ENCODE measurements at regions not wholly inside any gene's neighbourhood (a gene's known extent, or its start where the extent isn't known, plus 50 kb on each side); places are given as distances from the start of the nearest gene placed in this dataset.
"Not testable (repeated sequence)": the region's sequence is repeated elsewhere in the genome, so short reads cannot be mapped to it uniquely, and the experiment has no call there.

DNA sequence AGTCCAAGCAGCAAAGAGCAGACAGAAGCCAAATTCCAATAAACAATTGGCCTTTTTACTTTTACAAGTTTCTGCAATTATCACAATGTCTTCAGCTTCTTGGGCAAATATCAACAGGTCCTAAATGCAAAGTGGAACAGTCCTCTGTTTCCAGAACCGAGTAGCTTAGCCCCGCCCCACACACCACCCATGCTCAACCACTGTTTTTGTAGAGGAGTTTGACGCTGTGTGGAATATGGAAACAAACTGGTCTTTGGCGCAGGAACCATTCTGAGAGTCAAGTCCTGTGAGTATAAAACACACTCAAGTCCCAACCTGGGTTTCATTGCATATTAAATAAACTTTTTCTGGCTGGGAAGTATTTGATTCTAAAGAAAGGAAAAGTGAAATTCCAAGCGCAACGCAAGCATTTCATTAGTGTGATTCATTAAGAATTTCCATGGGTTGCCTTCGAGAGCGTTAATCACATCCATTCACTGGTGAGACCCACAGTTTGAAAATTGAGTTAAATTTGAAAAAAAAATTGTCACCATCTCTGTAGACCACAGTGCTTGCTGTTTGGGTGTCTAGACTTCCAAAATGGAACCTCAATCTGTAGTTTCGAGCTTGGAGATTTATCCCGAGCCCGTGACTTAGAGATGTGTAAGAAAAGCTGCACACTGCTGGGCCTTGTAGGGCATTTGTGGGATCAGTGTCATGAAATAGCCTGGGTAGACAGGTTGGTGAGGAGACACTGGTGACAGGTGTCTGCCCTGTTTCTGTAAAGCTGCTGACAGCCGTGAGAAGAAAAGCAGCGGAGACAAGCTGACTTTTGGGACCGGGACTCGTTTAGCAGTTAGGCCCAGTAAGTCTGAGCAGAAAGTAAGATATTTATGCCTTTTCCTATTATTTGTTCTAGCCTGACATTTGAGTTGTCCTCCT lies 96.1 kb downstream of the DAD1 start:
- H3K9me3 Mint-ChIP-seq = no peaks in the 10 kb centered on the region
- H3K4me1 Mint-ChIP-seq (ENCODE audit: low read depth) = peaks cover 2% of the 10 kb centered on the region
- H3K36me3 Mint-ChIP-seq = peaks cover 93% of the 10 kb centered on the region
- ChIA-PET CTCF (interaction anchor here (0.7 to 1.2 kb wide), 4 partner anchors 11 to 77 kb away, joined by 3 to 4 read pairs (median 4); no protein-coding TSS in a partner anchor), POLR2A (interaction anchor here (0.7 to 29.3 kb wide), 10 partner anchors 9 to 212 kb away, joined by 3 to 639 read pairs (median 4); no protein-coding TSS in a partner anchor)
- H3K4me3 Mint-ChIP-seq = peak overlapping the region; percentile 87
- H3K27ac Mint-ChIP-seq = peak overlapping the region; percentile 98
- DNase-seq = no peak
- no peaks in the 10 kb centered on the region for H3K27me3 Mint-ChIP-seq
- intact Hi-C loops (cut with micrococcal nuclease) = loop anchor here (10.0 kb wide), 1 partner anchor 178 kb away; no protein-coding TSS in a partner anchor

DNA sequence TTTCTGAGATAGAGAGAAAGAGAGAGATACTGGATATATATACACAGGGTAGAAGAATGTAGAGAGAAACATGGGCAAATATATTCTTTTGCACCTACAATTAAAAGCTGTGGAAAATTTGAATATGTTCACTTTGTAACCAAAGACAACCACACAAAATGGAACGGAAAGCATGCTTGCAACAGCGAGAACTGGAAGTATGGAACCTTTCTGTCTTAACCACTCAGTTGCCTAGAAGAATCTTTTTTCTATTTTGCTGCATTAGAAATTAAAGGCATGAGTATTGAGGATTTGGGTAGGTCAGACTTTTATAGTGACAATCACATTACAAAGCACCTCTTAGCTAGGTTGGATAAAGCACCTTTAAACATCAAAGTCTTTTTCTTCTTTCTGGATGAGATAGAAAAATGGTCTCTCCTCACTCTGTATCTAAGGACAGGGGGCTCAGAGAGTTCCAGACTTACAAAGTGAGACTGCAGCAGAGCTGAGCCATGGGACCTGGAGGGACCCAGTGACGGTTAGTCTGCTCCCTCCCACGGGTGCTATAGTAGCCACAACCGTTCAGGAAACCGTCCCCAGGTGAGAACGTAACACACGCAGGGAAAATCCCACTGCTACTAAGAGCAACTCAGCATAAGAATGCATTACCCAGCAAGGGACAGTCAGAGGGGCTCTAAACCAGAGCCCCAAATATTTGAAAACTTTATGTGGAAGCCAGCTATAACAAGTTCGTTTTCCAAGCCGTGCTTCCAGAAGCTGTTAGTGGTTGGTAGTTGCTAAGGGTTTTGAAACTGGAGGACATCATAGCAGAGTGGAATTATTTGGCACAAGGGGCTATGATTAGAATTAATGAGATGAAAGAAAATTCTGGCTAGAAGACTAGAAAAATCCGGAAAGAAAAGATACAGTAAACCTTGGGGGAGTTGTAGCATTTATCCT lies 97.1 kb downstream of the DAD1 start:
- intact Hi-C loops (cut with micrococcal nuclease) = loop anchor here (10.0 kb wide), 1 partner anchor 177 kb away; no protein-coding TSS in a partner anchor
- Mint-ChIP-seq H3K4me1 (ENCODE audit: low read depth) (peaks cover 2% of the 10 kb centered on the region), H3K27me3 (no peaks in the 10 kb centered on the region), H3K9me3 (no peaks in the 10 kb centered on the region), H3K4me3 (peak overlapping the region; percentile 87), H3K36me3 (peaks cover 92% of the 10 kb centered on the region), H3K27ac (peak overlapping the region; percentile 98)
- POLR2A ChIA-PET = interaction anchor here (0.6 to 29.3 kb wide), 10 partner anchors 12 to 211 kb away, joined by 3 to 639 read pairs (median 4); partner anchors contain the start of gene DAD1
- CTCF ChIA-PET = interaction anchor here (1.0 to 1.2 kb wide), 3 partner anchors 10 to 78 kb away, joined by 3 to 4 read pairs (median 4); no protein-coding TSS in a partner anchor
- DNase-seq = peak; percentile 56

GRCh38 chr14:22491053-22491452 lies 98.0 kb downstream of the DAD1 start:
- H3K9me3 Mint-ChIP-seq; DNase-seq; CTCF ChIA-PET; H3K27me3 Mint-ChIP-seq; H3K4me1 Mint-ChIP-seq (ENCODE audit: low read depth): not testable (repeated sequence)
- Mint-ChIP-seq H3K36me3 (peaks cover 90% of the 10 kb centered on the region), H3K4me3 (peak overlapping the region; percentile 87), H3K27ac (peak overlapping the region; percentile 98)
- POLR2A ChIA-PET = interaction anchor here (0.7 to 29.3 kb wide), 3 partner anchors 11 to 65 kb away, joined by 3 to 639 read pairs (median 25); no protein-coding TSS in a partner anchor
- intact Hi-C loops (cut with micrococcal nuclease) = loop anchor here (10.0 kb wide), 1 partner anchor 176 kb away; no protein-coding TSS in a partner anchor

GRCh38 chr14:22489957-22490950 lies 98.8 kb downstream of the DAD1 start:
- POLR2A ChIA-PET = interaction anchor here (0.7 to 29.3 kb wide), 3 partner anchors 10 to 66 kb away, joined by 3 to 639 read pairs (median 25); no protein-coding TSS in a partner anchor
- intact Hi-C loops (cut with micrococcal nuclease) = loop anchor here (10.0 kb wide), 1 partner anchor 175 kb away; no protein-coding TSS in a partner anchor
- Mint-ChIP-seq H3K4me1 (ENCODE audit: low read depth) (peaks cover 2% of the 10 kb centered on the region), H3K4me3 (peak overlapping the region; percentile 87), H3K9me3 (no peaks in the 10 kb centered on the region), H3K27ac (peak overlapping the region; percentile 98), H3K27me3 (no peaks in the 10 kb centered on the region), H3K36me3 (peaks cover 85% of the 10 kb centered on the region)
- CTCF ChIA-PET = interaction anchor here (0.6 kb wide), 1 partner anchor 345 kb away, joined by 3 read pairs; no protein-coding TSS in a partner anchor
- DNase-seq = no peak

DNA sequence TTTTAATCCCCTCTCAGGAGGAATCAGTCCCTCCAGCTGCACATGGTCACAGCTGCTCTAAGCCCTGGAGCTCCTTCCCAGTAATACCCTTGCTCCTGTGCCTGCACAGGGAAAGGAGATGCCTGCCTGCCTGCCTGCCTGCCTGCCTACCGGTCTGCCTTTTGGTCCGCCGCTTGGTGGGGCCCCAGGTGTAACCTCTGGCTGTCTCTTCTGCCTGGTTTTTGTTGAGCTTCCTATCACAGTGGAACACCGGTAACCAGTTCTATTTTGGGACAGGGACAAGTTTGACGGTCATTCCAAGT lies 99.8 kb downstream of the DAD1 start:
- no peak for DNase-seq
- CTCF ChIA-PET = interaction anchor here (0.6 kb wide), 1 partner anchor 344 kb away, joined by 3 read pairs; no protein-coding TSS in a partner anchor
- H3K27ac Mint-ChIP-seq = peak overlapping the region; percentile 98
- H3K27me3 Mint-ChIP-seq = no peaks in the 10 kb centered on the region
- intact Hi-C loops (cut with micrococcal nuclease) = no loop called here
- no peaks in the 10 kb centered on the region for H3K9me3 Mint-ChIP-seq
- peaks cover 76% of the 10 kb centered on the region for H3K36me3 Mint-ChIP-seq
- peaks cover 2% of the 10 kb centered on the region for H3K4me1 Mint-ChIP-seq (ENCODE audit: low read depth)
- H3K4me3 Mint-ChIP-seq = peak overlapping the region; percentile 87
- POLR2A ChIA-PET = interaction anchor here (5.9 to 29.3 kb wide), 2 partner anchors 20 to 67 kb away, joined by 25 to 639 read pairs; no protein-coding TSS in a partner anchor

- Mint-ChIP-seq H3K9me3 (no peaks in the 10 kb centered on the region), H3K36me3 (peaks cover 77% of the 10 kb centered on the region), H3K27ac (peak overlapping the region; percentile 98), H3K27me3 (no peaks in the 10 kb centered on the region), H3K4me3 (peak overlapping the region; percentile 87), H3K4me1 (ENCODE audit: low read depth) (peaks cover 2% of the 10 kb centered on the region)
- ChIA-PET CTCF (interaction anchor here (0.8 kb wide), 1 partner anchor 82 kb away, joined by 3 read pairs; no protein-coding TSS in a partner anchor), POLR2A (interaction anchor here (1.1 to 29.3 kb wide), 5 partner anchors 9 to 73 kb away, joined by 3 to 639 read pairs (median 4); no protein-coding TSS in a partner anchor)
- DNase-seq = no peak
- intact Hi-C loops (cut with micrococcal nuclease) = no loop called here
These were observed 100.3 kb downstream of the DAD1 start for GRCh38 chr14:22488522-22489243.

GRCh38 chr14:22487941-22488340 lies 101.1 kb downstream of the DAD1 start:
- ChIA-PET CTCF (interaction anchor here (0.8 kb wide), 1 partner anchor 83 kb away, joined by 3 read pairs; no protein-coding TSS in a partner anchor), POLR2A (interaction anchor here (1.1 to 29.3 kb wide), 4 partner anchors 9 to 73 kb away, joined by 3 to 639 read pairs (median 4); no protein-coding TSS in a partner anchor)
- DNase-seq = no peak
- intact Hi-C loops (cut with micrococcal nuclease) = no loop called here
- Mint-ChIP-seq H3K4me1 (ENCODE audit: low read depth) (peaks cover 2% of the 10 kb centered on the region), H3K27me3 (no peaks in the 10 kb centered on the region), H3K9me3 (no peaks in the 10 kb centered on the region), H3K36me3 (peaks cover 73% of the 10 kb centered on the region), H3K4me3 (peak overlapping the region; percentile 87), H3K27ac (peak overlapping the region; percentile 98)

GRCh38 chr14:22487401-22487800 lies 101.6 kb downstream of the DAD1 start:
- Mint-ChIP-seq H3K27ac (peak overlapping the region; percentile 98), H3K36me3 (peaks cover 69% of the 10 kb centered on the region), H3K4me1 (ENCODE audit: low read depth) (peaks cover 2% of the 10 kb centered on the region), H3K27me3 (no peaks in the 10 kb centered on the region), H3K9me3 (no peaks in the 10 kb centered on the region), H3K4me3 (peak overlapping the region; percentile 87)
- intact Hi-C loops (cut with micrococcal nuclease) = no loop called here
- CTCF ChIA-PET = no interaction called here
- DNase-seq = no peak
- POLR2A ChIA-PET = interaction anchor here (1.1 to 29.3 kb wide), 4 partner anchors 8 to 74 kb away, joined by 3 to 639 read pairs (median 4); no protein-coding TSS in a partner anchor

DNA sequence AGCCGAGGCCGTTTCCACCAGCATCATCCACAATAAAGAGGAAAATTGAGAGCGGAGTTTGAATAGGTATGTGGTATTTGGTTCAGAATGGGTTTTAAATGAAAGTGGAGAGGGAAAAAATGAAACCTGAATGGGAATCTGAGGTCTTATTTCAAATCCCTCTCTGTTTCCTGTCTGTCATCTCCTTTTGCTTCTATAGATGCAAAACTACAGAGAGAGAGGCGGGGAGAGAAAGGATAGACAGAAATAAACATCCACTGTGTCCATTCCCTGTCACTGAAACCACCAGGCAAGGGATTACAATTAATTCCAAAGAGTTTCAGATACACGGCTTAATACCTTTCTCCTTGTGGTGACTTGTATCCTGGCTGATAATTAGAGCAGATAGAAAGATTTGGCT lies 102.3 kb downstream of the DAD1 start:
- H3K9me3 Mint-ChIP-seq = no peaks in the 10 kb centered on the region
- ChIA-PET POLR2A (interaction anchor here (29.3 kb wide), 1 partner anchor 22 kb away, joined by 639 read pairs; no protein-coding TSS in a partner anchor), CTCF (no interaction called here)
- peaks cover 65% of the 10 kb centered on the region for H3K36me3 Mint-ChIP-seq
- H3K27ac Mint-ChIP-seq = peak overlapping the region; percentile 98
- H3K4me3 Mint-ChIP-seq = peak overlapping the region; percentile 87
- H3K27me3 Mint-ChIP-seq = no peaks in the 10 kb centered on the region
- intact Hi-C loops (cut with micrococcal nuclease) = no loop called here
- DNase-seq = no peak
- H3K4me1 Mint-ChIP-seq (ENCODE audit: low read depth) = peaks cover 2% of the 10 kb centered on the region

DNA sequence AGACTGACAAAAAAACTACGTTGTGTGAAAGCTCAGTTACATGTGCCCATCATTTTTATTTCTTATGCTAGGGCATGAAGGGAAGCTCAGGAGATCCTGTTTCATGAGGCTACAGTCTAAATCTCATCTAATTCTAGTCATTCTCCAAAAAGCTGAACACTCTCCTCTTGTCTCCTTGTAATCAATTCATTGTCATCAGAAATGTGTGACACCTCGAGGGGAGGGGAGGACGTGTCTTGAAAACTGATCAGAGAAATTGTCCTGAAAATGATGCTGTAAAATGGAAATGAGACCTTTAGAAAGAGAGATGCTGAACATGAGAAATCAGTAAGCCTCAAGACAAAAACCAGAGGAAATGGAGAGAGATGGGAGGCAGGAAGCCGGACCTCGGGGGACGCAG lies 103.4 kb downstream of the DAD1 start:
- DNase-seq = no peak
- H3K9me3 Mint-ChIP-seq = no peaks in the 10 kb centered on the region
- H3K36me3 Mint-ChIP-seq = peaks cover 65% of the 10 kb centered on the region
- H3K27me3 Mint-ChIP-seq = no peaks in the 10 kb centered on the region
- ChIA-PET CTCF (interaction anchor here (0.6 kb wide), 1 partner anchor 62 kb away, joined by 3 read pairs; no protein-coding TSS in a partner anchor), POLR2A (interaction anchor here (1.1 to 29.3 kb wide), 3 partner anchors 23 to 445 kb away, joined by 3 to 639 read pairs (median 4); no protein-coding TSS in a partner anchor)
- intact Hi-C loops (cut with micrococcal nuclease) = no loop called here
- peaks cover under 1% of the 10 kb centered on the region for H3K4me1 Mint-ChIP-seq (ENCODE audit: low read depth)
- peak overlapping the region; percentile 87 for H3K4me3 Mint-ChIP-seq
- peak overlapping the region; percentile 98 for H3K27ac Mint-ChIP-seq
